ENCODE measurements at regions not wholly inside any gene's neighbourhood (a gene's known extent, or its start where the extent isn't known, plus 50 kb on each side); places are given as distances from the start of the nearest gene placed in this dataset.

DNA sequence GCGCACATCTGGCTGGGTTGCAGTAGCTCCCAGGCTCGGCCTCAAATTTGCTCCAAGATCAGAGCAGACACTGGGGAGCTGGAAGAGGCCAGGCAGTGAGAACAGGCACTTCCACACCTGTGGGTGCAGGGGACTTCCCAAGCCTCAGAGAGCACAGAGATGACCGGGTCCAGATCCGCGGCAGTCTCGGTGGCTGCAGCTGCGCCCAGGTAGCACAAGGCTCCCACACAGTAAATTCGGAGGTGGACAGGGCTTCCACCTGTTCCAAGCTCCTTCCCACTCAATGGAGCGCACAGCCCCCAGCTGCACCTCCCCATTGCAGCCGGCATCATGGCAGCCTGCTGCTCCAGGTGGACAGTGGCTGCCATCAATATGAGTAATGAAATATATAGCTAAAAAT, 1417.4 kb upstream of the SLC10A2 start:
- H3K27me3 ChIP-seq, result no peaks in the 10 kb centered on the region
- H3K4me1 ChIP-seq, result no peaks in the 10 kb centered on the region
- TF ChIP-seq, protein P1, sequence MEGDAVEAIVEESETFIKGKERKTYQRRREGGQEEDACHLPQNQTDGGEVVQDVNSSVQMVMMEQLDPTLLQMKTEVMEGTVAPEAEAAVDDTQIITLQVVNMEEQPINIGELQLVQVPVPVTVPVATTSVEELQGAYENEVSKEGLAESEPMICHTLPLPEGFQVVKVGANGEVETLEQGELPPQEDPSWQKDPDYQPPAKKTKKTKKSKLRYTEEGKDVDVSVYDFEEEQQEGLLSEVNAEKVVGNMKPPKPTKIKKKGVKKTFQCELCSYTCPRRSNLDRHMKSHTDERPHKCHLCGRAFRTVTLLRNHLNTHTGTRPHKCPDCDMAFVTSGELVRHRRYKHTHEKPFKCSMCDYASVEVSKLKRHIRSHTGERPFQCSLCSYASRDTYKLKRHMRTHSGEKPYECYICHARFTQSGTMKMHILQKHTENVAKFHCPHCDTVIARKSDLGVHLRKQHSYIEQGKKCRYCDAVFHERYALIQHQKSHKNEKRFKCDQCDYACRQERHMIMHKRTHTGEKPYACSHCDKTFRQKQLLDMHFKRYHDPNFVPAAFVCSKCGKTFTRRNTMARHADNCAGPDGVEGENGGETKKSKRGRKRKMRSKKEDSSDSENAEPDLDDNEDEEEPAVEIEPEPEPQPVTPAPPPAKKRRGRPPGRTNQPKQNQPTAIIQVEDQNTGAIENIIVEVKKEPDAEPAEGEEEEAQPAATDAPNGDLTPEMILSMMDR (IDR thresholded peaks at IDR 0.05), result no peak
- H3K36me3 ChIP-seq, result no peaks in the 10 kb centered on the region
- no peak overlapping the region for H3K27ac ChIP-seq
- intact Hi-C loops (cut with DNase I; ENCODE audit: low total_unique reads), result no loop called here
- no peaks in the 10 kb centered on the region for H3K9me3 ChIP-seq
- DNase-seq, result no peak
- H3K4me3 ChIP-seq, result no peak overlapping the region

DNA sequence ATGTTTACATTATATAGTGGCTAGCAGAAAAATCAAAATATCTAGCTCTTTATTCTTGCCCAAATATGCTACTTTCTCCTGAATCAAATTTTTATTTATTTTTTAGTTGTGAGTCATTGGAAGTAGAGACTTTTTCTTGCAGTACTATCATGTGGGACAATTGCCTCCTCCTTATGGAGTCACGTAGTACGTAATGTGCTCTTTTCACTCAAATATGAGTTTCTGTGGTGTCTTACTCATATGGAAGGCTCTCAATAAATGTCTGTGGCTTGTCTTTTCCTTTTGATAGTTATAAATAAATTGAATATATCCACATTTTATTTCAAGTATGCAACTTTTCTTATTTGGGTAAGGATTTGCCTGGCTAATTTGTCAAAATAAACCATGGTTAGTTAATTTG, 1411.0 kb upstream of the SLC10A2 start:
- H3K36me3 ChIP-seq, result no peaks in the 10 kb centered on the region
- H3K9me3 ChIP-seq, result no peaks in the 10 kb centered on the region
- H3K27me3 ChIP-seq, result no peaks in the 10 kb centered on the region
- H3K4me3 ChIP-seq, result no peak overlapping the region
- H3K27ac ChIP-seq, result no peak overlapping the region
- intact Hi-C loops (cut with DNase I; ENCODE audit: low total_unique reads), result no loop called here
- no peak for DNase-seq
- TF ChIP-seq, protein P1 (IDR thresholded peaks at IDR 0.05), result no peak
- no peaks in the 10 kb centered on the region for H3K4me1 ChIP-seq

DNA sequence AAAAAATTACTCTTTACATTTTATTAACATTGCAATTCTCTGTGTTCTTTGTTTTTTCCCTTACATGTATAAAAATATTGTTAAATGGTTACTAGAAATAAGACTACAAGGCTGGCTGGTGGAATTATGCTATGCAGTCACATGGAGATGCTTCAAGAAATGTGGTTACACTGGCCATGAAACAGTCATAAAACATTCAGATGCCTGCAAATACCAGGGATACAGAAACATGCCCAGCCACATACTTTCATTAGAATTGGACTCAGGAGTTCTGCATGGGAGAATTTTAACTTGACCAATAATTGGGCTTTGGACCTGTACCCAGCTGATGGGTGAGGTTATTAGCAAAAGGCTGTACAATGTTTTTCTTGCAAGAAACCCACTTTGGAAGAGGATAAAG, 1407.7 kb upstream of the SLC10A2 start:
- intact Hi-C loops (cut with DNase I; ENCODE audit: low total_unique reads), result no loop called here
- Histone ChIP-seq H3K4me1 (no peaks in the 10 kb centered on the region), H3K36me3 (no peaks in the 10 kb centered on the region), H3K9me3 (no peaks in the 10 kb centered on the region), H3K4me3 (no peak overlapping the region), H3K27me3 (no peaks in the 10 kb centered on the region), H3K27ac (no peak overlapping the region)
- TF ChIP-seq, protein P1 (IDR thresholded peaks at IDR 0.05), result no peak
- DNase-seq, result no peak

DNA sequence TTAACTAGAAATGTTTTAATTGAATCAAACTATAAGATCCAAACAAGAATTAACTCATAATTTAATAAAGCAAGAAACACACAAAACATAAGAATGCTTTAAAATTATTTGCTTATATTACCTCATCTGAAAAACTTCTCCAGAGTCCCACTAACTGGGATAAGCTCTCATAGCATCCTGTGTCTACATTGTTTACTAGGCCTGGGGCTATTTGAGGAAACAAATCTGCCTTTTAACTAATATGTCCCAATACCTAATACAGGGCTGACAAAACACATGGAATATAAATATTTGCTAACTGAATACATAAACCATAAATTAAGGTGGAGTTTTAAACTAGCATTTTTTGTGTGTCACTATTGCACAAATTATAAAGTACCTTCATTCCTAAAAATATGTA, 1399.8 kb upstream of the SLC10A2 start:
- DNase-seq, result no peak
- no peaks in the 10 kb centered on the region for H3K27me3 ChIP-seq
- H3K9me3 ChIP-seq, result no peaks in the 10 kb centered on the region
- no peak overlapping the region for H3K4me3 ChIP-seq
- no peaks in the 10 kb centered on the region for H3K36me3 ChIP-seq
- no peak overlapping the region for H3K27ac ChIP-seq
- intact Hi-C loops (cut with DNase I; ENCODE audit: low total_unique reads), result no loop called here
- no peaks in the 10 kb centered on the region for H3K4me1 ChIP-seq
- TF ChIP-seq, protein P1 (IDR thresholded peaks at IDR 0.05), result no peak

DNA sequence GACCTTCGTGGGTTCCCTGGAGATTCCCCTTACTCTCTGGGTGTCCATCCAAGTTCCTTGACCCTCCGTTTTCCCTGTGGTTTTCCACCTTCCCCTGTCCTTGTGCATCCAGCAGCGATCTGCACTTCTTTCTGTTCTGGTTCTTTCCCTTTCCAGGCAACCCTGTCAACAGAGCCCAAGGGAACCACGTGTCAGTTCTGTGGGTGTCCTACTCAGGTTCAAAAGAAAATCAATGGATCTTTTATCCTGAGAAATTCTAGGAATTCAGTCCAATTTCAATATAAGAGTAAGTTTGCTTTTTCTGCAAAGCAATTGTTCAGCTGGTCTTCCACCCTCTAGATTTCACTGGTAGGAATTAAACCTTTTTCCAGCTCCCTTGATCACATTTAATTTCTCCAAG, 1394.8 kb upstream of the SLC10A2 start:
- TF ChIP-seq, protein P1 (IDR thresholded peaks at IDR 0.05), result no peak
- H3K4me3 ChIP-seq, result no peak overlapping the region
- intact Hi-C loops (cut with DNase I; ENCODE audit: low total_unique reads), result no loop called here

DNA sequence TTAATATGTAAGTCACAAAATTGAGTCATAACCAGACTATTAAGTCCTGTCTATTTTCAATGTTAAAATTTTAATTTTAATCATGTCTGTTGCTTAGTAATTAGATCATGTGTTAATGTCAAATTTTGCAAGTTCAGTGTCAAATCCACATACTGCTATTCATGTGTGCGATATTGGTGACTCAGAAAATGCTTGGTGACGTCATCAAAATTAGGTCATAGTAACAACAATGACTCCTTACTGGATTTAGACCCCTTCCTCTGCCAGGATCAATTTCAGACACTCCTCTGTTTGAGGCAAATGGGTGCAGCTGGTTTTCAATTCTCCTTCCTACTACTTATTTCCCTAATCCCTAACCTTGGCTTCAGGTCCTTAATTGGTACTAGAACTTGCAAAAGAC, 1394.3 kb upstream of the SLC10A2 start:
- no peaks in the 10 kb centered on the region for H3K27me3 ChIP-seq
- H3K4me1 ChIP-seq, result no peaks in the 10 kb centered on the region
- no peaks in the 10 kb centered on the region for H3K36me3 ChIP-seq
- no peak overlapping the region for H3K4me3 ChIP-seq
- no peaks in the 10 kb centered on the region for H3K9me3 ChIP-seq
- intact Hi-C loops (cut with DNase I; ENCODE audit: low total_unique reads), result no loop called here
- no peak overlapping the region for H3K27ac ChIP-seq
- no peak for DNase-seq
- TF ChIP-seq, protein P1 (IDR thresholded peaks at IDR 0.05), result no peak

More for the DNA sequence above, 1394.8 kb upstream of the SLC10A2 start:
- Histone ChIP-seq H3K4me1 (no peaks in the 10 kb centered on the region), H3K36me3 (no peaks in the 10 kb centered on the region), H3K9me3 (no peaks in the 10 kb centered on the region), H3K27me3 (no peaks in the 10 kb centered on the region), H3K27ac (no peak overlapping the region)
- no peak for DNase-seq
